ENCODE measurements at regions not wholly inside any gene's neighbourhood (a gene's known extent, or its start where the extent isn't known, plus 50 kb on each side); places are given as distances from the start of the nearest gene placed in this dataset.

DNA sequence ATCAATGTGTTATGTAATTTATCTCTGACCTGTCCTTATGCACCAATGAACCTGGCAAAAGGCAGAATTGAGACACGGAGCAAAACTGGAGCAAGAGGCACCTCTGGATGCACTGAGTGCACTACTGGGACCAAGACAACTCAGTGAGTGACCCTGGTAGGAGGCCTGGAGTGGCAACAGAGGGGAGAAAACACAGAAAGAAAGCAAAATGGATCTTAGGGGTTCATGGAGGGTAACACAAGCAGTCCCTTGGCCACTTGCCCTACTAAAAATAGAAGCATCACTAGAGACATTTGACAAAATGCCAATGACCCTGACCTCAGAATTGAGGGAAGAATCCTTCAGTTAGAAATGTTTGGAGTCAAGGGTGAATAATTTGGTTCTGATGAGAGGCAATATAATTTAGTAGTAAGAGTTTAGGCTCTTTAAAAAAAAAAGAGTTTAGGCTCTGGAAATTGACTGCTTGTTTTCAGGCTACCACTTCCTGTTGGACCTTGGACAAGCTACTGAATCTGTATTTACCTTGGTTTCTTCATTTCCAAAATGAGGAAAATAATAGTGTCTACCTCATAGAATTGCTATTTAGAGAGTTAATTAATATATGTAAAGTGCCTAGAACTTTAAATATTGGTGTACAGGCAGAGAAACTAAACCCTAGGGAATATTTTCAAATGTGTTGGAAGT lies 234.9 kb upstream of the TARS1 start:
- FAIRE-seq = no peak
- intact Hi-C loops (cut with micrococcal nuclease; ENCODE audit: unreplicated experiment) = no loop called here
- Histone ChIP-seq H2AFZ (ENCODE audit: low read length) (no peak overlapping the region), H3K4me2 (ENCODE audit: low read depth, low read length) (peak overlapping the region; percentile 8; the same call in 1 of the 2 replicates), H3K36me3 (replicated peaks in 1 of 2; ENCODE audit: control insufficient read depth in 1 of 2, insufficient read depth in 2 of 2, low read length in 2 of 2) (no peaks in the 10 kb centered on the region), H3K79me2 (ENCODE audit: insufficient read depth, low read length) (no peaks in the 10 kb centered on the region), H3K27ac (ENCODE audit: extremely low read length, insufficient read depth, low read length) (no peak overlapping the region), H3K9ac (ENCODE audit: insufficient read depth, low read depth, low read length) (no peak overlapping the region), H4K20me1 (ENCODE audit: insufficient read depth, low read length) (no peaks in the 10 kb centered on the region), H3K9me3 (ENCODE audit: low read length) (no peaks in the 10 kb centered on the region), H3K4me1 (ENCODE audit: insufficient read depth, low read length) (peaks cover 13% of the 10 kb centered on the region), H3K27me3 (ENCODE audit: control insufficient read depth in 1 of 2, insufficient read depth in 2 of 2, low read length in 2 of 2) (no peaks in the 10 kb centered on the region; a peak in 1 of 5 replicates), H3K4me3 (replicated peaks in 1 of 3; ENCODE audit: insufficient read depth in 1 of 3, low read depth in 2 of 3, low read length in 3 of 3) (no peak overlapping the region)
- no TSS peak for BruUV-seq (replicated peaks)
- no peak for TF ChIP-seq HCFC1 (IDR thresholded peaks at IDR 0.05; ENCODE audit: low read depth, low read length)
- no peak for TF ChIP-seq ZNF282 (IDR thresholded peaks at IDR 0.05; ENCODE audit: partially characterized antibody)
- TF ChIP-seq HNF4A (CRISPR knock-in tag; IDR thresholded peaks at IDR 0.05) = peak; percentile 19
- TF ChIP-seq ZNF142 (CRISPR knock-in tag; IDR thresholded peaks at IDR 0.05) = no peak
- no peak for TF ChIP-seq GABPA (IDR thresholded peaks at IDR 0.05; ENCODE audit: low read depth, low read length)
- peak; percentile 66 for TF ChIP-seq GABPA (CRISPR knock-in tag; IDR thresholded peaks at IDR 0.05; ENCODE audit: low read depth)
- TF ChIP-seq HIC2 (CRISPR knock-in tag; IDR thresholded peaks at IDR 0.05; ENCODE audit: low read depth) = no peak
- TF ChIP-seq MXD4 (CRISPR knock-in tag; IDR thresholded peaks at IDR 0.05) = no peak
- ChIA-PET CTCF (ENCODE audit: low intra/inter-chr PET ratio, low total read pairs) (no interaction called here), POLR2A (no interaction called here)
- WGBS (ENCODE audit: low lambda C conversion rate) = 41% methylated on average over 1 of the region's 1 CpG
- peak; percentile 4 for DNase-seq (ENCODE audit: low spot score)
- ATAC-seq = no peak
- in situ Hi-C loops (cut with HindIII; ENCODE audit: extremely low pct_ligation_motif_present, low pct_unique_long_range_greater_than_20kb) = no loop called here
